SKM-1 treated with dmso at 0.1 percent for 144 hours (cell line): ENCODE measurements at regions not wholly inside any gene's neighbourhood (a gene's known extent, or its start where the extent isn't known, plus 50 kb on each side); places are given as distances from the start of the nearest gene placed in this dataset.
"Not testable (repeated sequence)": the region's sequence is repeated elsewhere in the genome, so short reads cannot be mapped to it uniquely, and the experiment has no call there.

Source experiments
- DNase-seq: peaks from one replicate; lab custom pipeline; 2025; ENCODE audit not compliant: unreplicated experiment; lab: John Stamatoyannopoulos, UW

- no peak for DNase-seq
These were observed 381.6 kb downstream of the SRGAP2C start for GRCh38 chr1:121566346-121566745.

DNA sequence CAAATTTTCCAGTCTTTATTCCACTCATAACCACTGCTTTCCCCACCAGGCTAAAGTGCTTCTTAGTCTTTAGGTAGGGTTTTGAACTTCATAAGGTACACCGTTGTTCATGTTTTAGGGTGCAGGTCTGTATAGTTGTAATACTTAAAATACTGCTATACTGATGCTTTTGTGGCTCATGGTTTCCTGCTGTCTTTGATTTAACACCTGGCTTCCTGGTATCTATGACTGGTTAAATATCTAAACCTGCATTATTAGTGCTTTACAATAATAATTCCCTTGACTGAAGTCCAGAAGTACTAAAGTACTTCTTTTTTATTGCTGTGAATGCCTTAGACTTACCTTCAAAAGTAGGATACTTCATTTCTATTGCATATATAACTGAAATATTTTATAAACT is 384.7 kb downstream of the SRGAP2C start:
- DNase-seq, result no peak

- DNase-seq, result not testable (repeated sequence)
These were observed 389.2 kb downstream of the SRGAP2C start for GRCh38 chr1:121573881-121574504.

DNA sequence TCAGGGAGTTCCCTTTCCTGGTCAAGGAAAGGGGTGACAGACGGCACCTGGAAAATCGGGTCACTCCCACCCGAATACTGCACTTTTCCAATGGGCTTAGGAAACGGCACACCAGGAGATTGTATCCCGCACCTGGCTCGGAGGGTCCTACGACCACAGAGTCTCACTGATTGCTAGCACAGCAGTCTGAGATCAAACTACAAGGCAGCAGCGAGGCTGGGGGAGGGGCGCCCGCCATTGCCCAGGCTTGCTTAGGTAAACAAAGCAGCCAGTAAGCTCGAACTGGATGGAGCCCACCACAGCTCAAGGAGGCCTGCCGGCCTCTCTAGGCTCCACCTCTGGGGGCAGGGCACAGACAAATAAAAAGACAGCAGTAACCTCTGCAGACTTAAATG is 389.7 kb downstream of the SRGAP2C start:
- DNase-seq, result not testable (repeated sequence)

GRCh38 chr1:121582898-121583297 is 398.1 kb downstream of the SRGAP2C start:
- DNase-seq, result not testable (repeated sequence)

DNA sequence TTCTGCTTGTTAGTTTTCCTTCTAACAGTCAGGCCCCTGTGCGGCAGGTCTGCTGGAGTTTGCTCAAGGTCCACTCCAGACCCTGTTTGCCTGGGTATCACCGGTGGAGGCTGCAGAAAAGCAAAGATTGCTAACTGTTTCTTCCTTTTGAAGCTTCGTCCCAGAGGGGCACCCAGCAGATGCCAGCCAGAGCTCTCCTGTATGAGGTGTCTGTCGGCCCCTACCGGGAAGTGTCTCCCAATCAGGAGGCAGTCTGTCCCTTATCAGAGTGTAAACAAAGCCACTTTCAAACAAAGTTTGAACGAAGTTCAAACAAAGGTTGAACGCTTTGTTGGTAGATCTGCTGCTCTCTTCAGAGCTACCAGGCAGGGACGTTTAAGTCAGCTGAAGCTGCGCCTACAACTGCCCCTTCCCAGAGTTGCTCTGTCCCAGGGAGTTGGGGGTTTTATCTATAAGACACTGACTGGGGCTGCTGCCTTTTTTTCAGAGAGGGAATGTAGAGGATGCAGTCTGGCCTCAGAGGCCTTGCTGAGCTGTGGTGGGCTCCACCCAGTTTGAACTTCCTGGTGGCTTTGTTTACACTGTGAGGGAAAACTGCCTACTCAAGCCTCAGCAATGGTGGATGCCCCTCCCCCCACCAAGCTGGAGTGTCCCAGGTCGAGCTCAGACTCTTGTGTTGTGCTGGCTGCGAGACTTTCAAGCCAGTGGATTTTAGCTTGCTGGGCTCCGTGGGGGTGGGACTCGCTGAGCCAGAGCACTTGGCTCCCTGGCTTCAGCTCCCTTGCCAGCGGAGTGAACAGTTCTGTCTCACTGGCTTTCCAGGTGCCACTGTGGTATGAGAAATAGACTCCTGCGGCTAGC is 401.8 kb downstream of the SRGAP2C start:
- DNase-seq, result no peak

GRCh38 chr1:121587230-121587569 is 402.4 kb downstream of the SRGAP2C start:
- no peak for DNase-seq

GRCh38 chr1:121587777-121588176 is 403.0 kb downstream of the SRGAP2C start:
- DNase-seq, result no peak

GRCh38 chr1:121594096-121594495 is 409.3 kb downstream of the SRGAP2C start:
- DNase-seq, result no peak

DNA sequence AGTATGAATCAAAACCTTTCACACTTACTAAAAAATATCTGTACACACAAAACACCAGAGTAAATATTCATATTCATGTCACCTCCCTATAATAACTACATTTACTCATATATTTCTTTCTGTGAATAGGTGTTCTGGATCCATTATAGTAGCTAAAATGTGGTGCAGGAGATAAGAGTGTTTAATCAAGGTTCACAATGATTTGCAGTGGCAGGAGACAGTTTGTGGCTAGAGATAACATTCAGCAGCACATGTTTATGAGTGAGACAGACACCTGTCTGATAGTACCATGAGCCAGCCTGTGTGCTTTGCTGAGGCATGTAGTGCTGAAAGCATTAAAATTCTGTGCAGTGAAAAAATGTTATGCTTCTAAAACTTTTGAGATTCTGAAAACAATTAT is 410.3 kb downstream of the SRGAP2C start:
- no peak for DNase-seq

GRCh38 chr1:121604843-121605444 is 420.2 kb downstream of the SRGAP2C start:
- DNase-seq, result not testable (repeated sequence)

GRCh38 chr1:121607499-121607898 is 422.7 kb downstream of the SRGAP2C start:
- not testable (repeated sequence) for DNase-seq
